ENCODE measurements at regions not wholly inside any gene's neighbourhood (a gene's known extent, or its start where the extent isn't known, plus 50 kb on each side); places are given as distances from the start of the nearest gene placed in this dataset.

DNA sequence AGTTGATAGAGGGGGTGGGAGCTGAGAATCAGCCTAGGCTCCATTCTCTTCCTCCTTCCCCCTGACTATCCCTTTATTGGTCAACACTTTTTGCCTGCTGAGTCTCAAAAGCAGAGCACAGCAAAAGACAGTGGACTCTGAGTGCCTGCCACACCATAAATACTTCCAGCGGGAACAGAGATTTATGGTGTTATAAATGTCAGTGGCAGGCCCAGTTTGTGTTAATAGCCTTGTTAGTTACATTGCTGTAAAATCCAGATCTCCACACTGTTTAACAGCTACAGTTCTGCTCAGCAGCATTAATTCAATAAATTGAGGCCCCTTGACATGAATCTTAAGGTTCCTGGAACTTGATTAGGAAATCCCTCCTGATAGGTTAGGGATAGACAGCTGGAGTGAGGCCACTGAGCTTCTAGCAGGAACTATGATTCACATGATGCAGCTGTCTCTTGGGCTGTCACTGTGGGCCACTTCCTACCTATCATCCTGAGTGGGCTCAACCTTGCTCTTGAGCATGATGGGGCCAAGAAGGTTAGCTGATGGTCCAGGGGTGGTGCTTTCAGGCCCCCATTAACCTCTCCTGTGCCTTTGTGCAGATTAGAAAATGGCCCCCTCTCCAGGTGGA, 295.2 kb upstream of the SRRM4 start:
- no peak overlapping the region for H3K27ac ChIP-seq (ENCODE audit: low read length)
- H3K36me3 ChIP-seq (replicated peaks; ENCODE audit: insufficient read depth, low read length) = no peaks in the 10 kb centered on the region
- H3K4me1 ChIP-seq (ENCODE audit: low read length) = no peaks in the 10 kb centered on the region
- no peak overlapping the region for H3K4me3 ChIP-seq (ENCODE audit: low read length)
- no peak overlapping the region for H3K9ac ChIP-seq (ENCODE audit: low read length)
- H4K20me1 ChIP-seq (ENCODE audit: insufficient read depth, low read length) = no peaks in the 10 kb centered on the region
- no peak overlapping the region for H3K4me2 ChIP-seq (ENCODE audit: low read depth, low read length)
- H3K27me3 ChIP-seq (replicated peaks; ENCODE audit: insufficient read depth, low read length) = no peaks in the 10 kb centered on the region
- no peaks in the 10 kb centered on the region for H3F3A ChIP-seq (ENCODE audit: insufficient read depth, low read length)
- H2AFZ ChIP-seq (ENCODE audit: low read length) = no peak overlapping the region
- TF ChIP-seq EZH2phosphoT487 (IDR thresholded peaks at IDR 0.05; ENCODE audit: low read length) = no peak
- TF ChIP-seq, protein P1, sequence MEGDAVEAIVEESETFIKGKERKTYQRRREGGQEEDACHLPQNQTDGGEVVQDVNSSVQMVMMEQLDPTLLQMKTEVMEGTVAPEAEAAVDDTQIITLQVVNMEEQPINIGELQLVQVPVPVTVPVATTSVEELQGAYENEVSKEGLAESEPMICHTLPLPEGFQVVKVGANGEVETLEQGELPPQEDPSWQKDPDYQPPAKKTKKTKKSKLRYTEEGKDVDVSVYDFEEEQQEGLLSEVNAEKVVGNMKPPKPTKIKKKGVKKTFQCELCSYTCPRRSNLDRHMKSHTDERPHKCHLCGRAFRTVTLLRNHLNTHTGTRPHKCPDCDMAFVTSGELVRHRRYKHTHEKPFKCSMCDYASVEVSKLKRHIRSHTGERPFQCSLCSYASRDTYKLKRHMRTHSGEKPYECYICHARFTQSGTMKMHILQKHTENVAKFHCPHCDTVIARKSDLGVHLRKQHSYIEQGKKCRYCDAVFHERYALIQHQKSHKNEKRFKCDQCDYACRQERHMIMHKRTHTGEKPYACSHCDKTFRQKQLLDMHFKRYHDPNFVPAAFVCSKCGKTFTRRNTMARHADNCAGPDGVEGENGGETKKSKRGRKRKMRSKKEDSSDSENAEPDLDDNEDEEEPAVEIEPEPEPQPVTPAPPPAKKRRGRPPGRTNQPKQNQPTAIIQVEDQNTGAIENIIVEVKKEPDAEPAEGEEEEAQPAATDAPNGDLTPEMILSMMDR (IDR thresholded peaks at IDR 0.05; ENCODE audit: low read length) = no peak
- TF ChIP-seq EZH2 (optimal IDR thresholded peaks at IDR 0.05; ENCODE audit: low read depth, low read length) = no peak
- no peaks in the 10 kb centered on the region for H3K79me2 ChIP-seq (ENCODE audit: low read length)
- H3K9me3 ChIP-seq (replicated peaks; ENCODE audit: insufficient read depth, low read length) = no peaks in the 10 kb centered on the region
- no peaks in the 10 kb centered on the region for H3K9me2 ChIP-seq (replicated peaks; ENCODE audit: insufficient read depth, low read length)
- DNase-seq = no peak

DNA sequence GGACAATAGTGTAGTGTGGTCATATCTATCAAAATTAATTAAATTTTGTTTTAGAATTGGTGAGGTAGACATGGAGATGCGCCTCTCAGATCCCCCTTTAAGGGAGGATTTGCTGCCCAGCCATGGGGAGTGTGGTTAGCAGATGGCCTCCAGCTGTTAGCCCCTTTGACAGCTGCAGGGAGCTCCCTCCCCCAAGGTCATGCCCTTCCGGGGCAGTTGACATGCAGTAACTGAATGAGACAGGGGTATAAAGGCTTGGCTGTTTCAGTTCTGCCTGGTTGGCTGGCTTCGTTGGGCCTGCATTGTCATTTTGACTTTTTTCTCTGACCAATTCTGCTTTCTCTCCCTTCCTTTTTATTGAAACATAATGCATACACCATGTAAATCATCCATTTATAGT, 291.5 kb upstream of the SRRM4 start:
- no peaks in the 10 kb centered on the region for H3K4me1 ChIP-seq (ENCODE audit: low read length)
- no peak overlapping the region for H3K4me3 ChIP-seq (ENCODE audit: low read length)
- no peak overlapping the region for H3K27ac ChIP-seq (ENCODE audit: low read length)
- H2AFZ ChIP-seq (ENCODE audit: low read length) = no peak overlapping the region
- H3K36me3 ChIP-seq (replicated peaks; ENCODE audit: insufficient read depth, low read length) = no peaks in the 10 kb centered on the region
- no peaks in the 10 kb centered on the region for H4K20me1 ChIP-seq (ENCODE audit: insufficient read depth, low read length)
- TF ChIP-seq EZH2phosphoT487 (IDR thresholded peaks at IDR 0.05; ENCODE audit: low read length) (no peak), EZH2 (optimal IDR thresholded peaks at IDR 0.05; ENCODE audit: low read depth, low read length) (no peak)
- TF ChIP-seq, protein P1 (IDR thresholded peaks at IDR 0.05; ENCODE audit: low read length) = no peak
- DNase-seq = no peak
- no peaks in the 10 kb centered on the region for H3K9me2 ChIP-seq (replicated peaks; ENCODE audit: insufficient read depth, low read length)
- no peak overlapping the region for H3K9ac ChIP-seq (ENCODE audit: low read length)
- H3K4me2 ChIP-seq (ENCODE audit: low read depth, low read length) = no peak overlapping the region
- H3K9me3 ChIP-seq (replicated peaks; ENCODE audit: insufficient read depth, low read length) = no peaks in the 10 kb centered on the region
- no peaks in the 10 kb centered on the region for H3K79me2 ChIP-seq (ENCODE audit: low read length)
- H3K27me3 ChIP-seq (replicated peaks; ENCODE audit: insufficient read depth, low read length) = no peaks in the 10 kb centered on the region
- no peaks in the 10 kb centered on the region for H3F3A ChIP-seq (ENCODE audit: insufficient read depth, low read length)

DNA sequence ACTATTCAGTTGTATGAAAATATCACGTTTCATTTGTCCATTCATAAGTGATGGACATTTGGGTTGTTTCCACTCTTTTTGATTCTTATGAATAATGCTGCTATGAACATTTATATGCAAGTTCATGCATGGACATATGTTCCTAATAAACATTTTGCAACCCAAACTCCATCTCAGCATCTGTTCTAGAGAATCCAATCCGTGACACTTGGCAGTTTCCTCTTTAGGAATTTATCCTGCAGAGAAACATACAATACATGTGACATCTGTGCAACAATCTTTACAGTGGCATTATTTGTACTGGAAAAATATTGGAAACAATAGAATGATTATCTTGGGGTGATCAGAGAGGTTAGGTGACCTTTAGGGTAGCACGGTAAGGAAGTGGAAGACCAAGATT, 290.8 kb upstream of the SRRM4 start:
- no peak overlapping the region for H3K4me3 ChIP-seq (ENCODE audit: low read length)
- H4K20me1 ChIP-seq (ENCODE audit: insufficient read depth, low read length) = no peaks in the 10 kb centered on the region
- H3K79me2 ChIP-seq (ENCODE audit: low read length) = no peaks in the 10 kb centered on the region
- H3K27ac ChIP-seq (ENCODE audit: low read length) = no peak overlapping the region
- H3F3A ChIP-seq (ENCODE audit: insufficient read depth, low read length) = no peaks in the 10 kb centered on the region
- H3K4me2 ChIP-seq (ENCODE audit: low read depth, low read length) = no peak overlapping the region
- H3K9me3 ChIP-seq (replicated peaks; ENCODE audit: insufficient read depth, low read length) = no peaks in the 10 kb centered on the region
- DNase-seq = no peak
- H3K9ac ChIP-seq (ENCODE audit: low read length) = no peak overlapping the region
- no peak overlapping the region for H2AFZ ChIP-seq (ENCODE audit: low read length)
- H3K4me1 ChIP-seq (ENCODE audit: low read length) = no peaks in the 10 kb centered on the region
- TF ChIP-seq EZH2 (optimal IDR thresholded peaks at IDR 0.05; ENCODE audit: low read depth, low read length) = no peak
- TF ChIP-seq EZH2phosphoT487 (IDR thresholded peaks at IDR 0.05; ENCODE audit: low read length) = no peak
- TF ChIP-seq, protein P1 (IDR thresholded peaks at IDR 0.05; ENCODE audit: low read length) = no peak
- no peaks in the 10 kb centered on the region for H3K9me2 ChIP-seq (replicated peaks; ENCODE audit: insufficient read depth, low read length)
- H3K27me3 ChIP-seq (replicated peaks; ENCODE audit: insufficient read depth, low read length) = no peaks in the 10 kb centered on the region
- no peaks in the 10 kb centered on the region for H3K36me3 ChIP-seq (replicated peaks; ENCODE audit: insufficient read depth, low read length)
